ENCODE measurements at regions not wholly inside any gene's neighbourhood (a gene's known extent, or its start where the extent isn't known, plus 50 kb on each side); places are given as distances from the start of the nearest gene placed in this dataset.

GRCh38 chr4:123666486-123666885, 269.9 kb downstream of the SPRY1 start:
- TF ChIP-seq EZH2 (IDR thresholded peaks at IDR 0.05; ENCODE audit: borderline replicate concordance, insufficient read depth, low read length, poor library complexity, severe bottlenecking) (no peak), CTCF (IDR thresholded peaks at IDR 0.05; ENCODE audit: poor library complexity, severe bottlenecking) (no peak), EP300 (conservative IDR thresholded peaks at IDR 0.05; ENCODE audit: poor library complexity, severe bottlenecking) (no peak), MXI1 (conservative IDR thresholded peaks at IDR 0.05; ENCODE audit: poor library complexity, severe bottlenecking) (no peak), TAF1 (IDR thresholded peaks at IDR 0.05; ENCODE audit: low read depth) (no peak), RAD21 (conservative IDR thresholded peaks at IDR 0.05) (no peak), SMC3 (conservative IDR thresholded peaks at IDR 0.05; ENCODE audit: poor library complexity) (no peak)

All from neural cell (in vitro differentiated cells).